ENCODE measurements at regions not wholly inside any gene's neighbourhood (a gene's known extent, or its start where the extent isn't known, plus 50 kb on each side); places are given as distances from the start of the nearest gene placed in this dataset.

DNA sequence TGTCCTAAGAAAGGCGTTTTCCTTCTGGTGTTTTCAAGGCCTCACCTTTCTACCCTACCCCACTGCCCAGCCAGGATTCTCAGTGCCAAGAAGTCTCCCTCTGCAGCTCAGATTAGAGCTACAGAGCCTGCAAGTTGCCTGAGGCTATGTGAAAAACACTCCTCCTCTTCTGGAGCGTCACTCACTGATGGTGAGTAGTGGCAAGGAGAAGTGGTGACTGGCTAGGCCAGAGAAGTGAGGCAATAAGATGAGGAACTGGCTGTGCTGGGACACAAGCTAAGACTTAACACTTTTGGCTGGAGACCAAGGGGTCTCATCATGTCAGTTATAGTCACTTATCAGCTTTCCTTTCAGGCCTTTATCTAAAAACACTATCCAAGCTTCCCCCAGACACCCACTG lies 86.7 kb upstream of the PRKAR2B start:
- no peak overlapping the region for H3K9ac ChIP-seq (ENCODE audit: low read length in 5 of 5)
- H3K27ac ChIP-seq (ENCODE audit: low read depth, low read length), result no peak overlapping the region
- no peaks in the 10 kb centered on the region for H3K36me3 ChIP-seq (ENCODE audit: control insufficient read depth in 5 of 5, insufficient read depth in 5 of 5, low read length in 5 of 5)
- H3K27me3 ChIP-seq (ENCODE audit: control insufficient read depth in 5 of 5, insufficient read depth in 4 of 5, low read length in 5 of 5), result no peaks in the 10 kb centered on the region
- H3K4me1 ChIP-seq (ENCODE audit: control insufficient read depth in 5 of 5, insufficient read depth in 5 of 5, low read length in 5 of 5), result peaks cover 0 to 3% (median 0%) of the 10 kb centered on the region in 5 donors
- no peak overlapping the region for H3K4me3 ChIP-seq (ENCODE audit: low read depth in 1 of 5, low read length in 5 of 5)
- no peaks in the 10 kb centered on the region for H3K9me3 ChIP-seq (ENCODE audit: control insufficient read depth in 5 of 5, low read length in 5 of 5)

DNA sequence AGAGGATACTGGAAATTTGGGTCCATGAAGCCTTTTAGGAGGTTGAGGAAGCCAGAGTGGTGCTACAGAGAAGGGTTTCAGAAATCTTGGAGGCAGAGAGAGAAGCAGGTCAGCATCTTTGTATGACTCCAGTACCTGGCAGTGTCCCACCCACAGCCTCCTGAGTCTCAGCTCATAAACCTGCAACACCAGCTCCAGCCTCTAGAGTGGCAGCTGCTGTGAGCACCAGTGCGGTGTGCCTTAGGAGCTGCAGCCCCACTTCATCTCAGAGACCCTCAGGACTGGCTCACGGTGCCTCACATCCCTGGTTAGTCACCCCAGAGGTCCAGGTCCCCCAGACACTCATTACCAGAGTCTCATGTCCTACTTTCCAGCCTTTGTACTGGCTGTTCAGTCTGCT lies 84.8 kb upstream of the PRKAR2B start:
- no peak overlapping the region for H3K9ac ChIP-seq (ENCODE audit: low read length in 5 of 5)
- no peaks in the 10 kb centered on the region for H3K36me3 ChIP-seq (ENCODE audit: control insufficient read depth in 5 of 5, insufficient read depth in 5 of 5, low read length in 5 of 5)
- H3K4me3 ChIP-seq (ENCODE audit: low read depth in 1 of 5, low read length in 5 of 5), result no peak overlapping the region
- H3K27me3 ChIP-seq (ENCODE audit: control insufficient read depth in 5 of 5, insufficient read depth in 4 of 5, low read length in 5 of 5), result no peaks in the 10 kb centered on the region
- no peaks in the 10 kb centered on the region for H3K9me3 ChIP-seq (ENCODE audit: control insufficient read depth in 5 of 5, low read length in 5 of 5)
- no peak overlapping the region for H3K27ac ChIP-seq (ENCODE audit: low read depth, low read length)
- H3K4me1 ChIP-seq (ENCODE audit: control insufficient read depth in 5 of 5, insufficient read depth in 5 of 5, low read length in 5 of 5), result peaks cover 0 to 7% (median 0%) of the 10 kb centered on the region in 5 donors

DNA sequence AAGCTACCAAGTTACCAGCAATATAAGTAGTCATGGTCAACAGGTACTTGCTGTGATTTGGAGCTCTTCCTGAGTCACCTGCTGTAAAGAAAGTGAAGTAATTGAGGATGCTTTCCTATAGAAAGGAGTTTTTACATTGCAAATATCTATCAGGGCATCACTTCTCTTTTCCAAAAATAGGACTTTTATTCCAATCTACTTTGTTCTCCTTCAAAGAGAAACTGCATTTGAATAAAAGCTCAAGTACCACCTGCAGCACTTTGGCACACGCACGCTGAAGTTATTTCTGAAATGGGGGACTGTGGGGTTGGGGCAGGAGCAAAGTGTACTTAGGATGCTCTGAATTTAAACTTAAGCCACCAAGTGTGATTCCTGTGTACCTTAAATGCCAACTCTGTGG lies 81.8 kb upstream of the PRKAR2B start:
- Histone ChIP-seq H3K36me3 (ENCODE audit: control insufficient read depth in 5 of 5, insufficient read depth in 5 of 5, low read length in 5 of 5) (no peaks in the 10 kb centered on the region), H3K9me3 (ENCODE audit: control insufficient read depth in 5 of 5, low read length in 5 of 5) (no peaks in the 10 kb centered on the region), H3K4me1 (ENCODE audit: control insufficient read depth in 5 of 5, insufficient read depth in 5 of 5, low read length in 5 of 5) (peaks cover 0 to 10% (median 3%) of the 10 kb centered on the region in 5 donors), H3K4me3 (ENCODE audit: low read depth in 1 of 5, low read length in 5 of 5) (no peak overlapping the region), H3K27me3 (ENCODE audit: control insufficient read depth in 5 of 5, insufficient read depth in 4 of 5, low read length in 5 of 5) (no peaks in the 10 kb centered on the region), H3K9ac (ENCODE audit: low read length in 5 of 5) (no peak overlapping the region), H3K27ac (ENCODE audit: low read depth, low read length) (no peak overlapping the region)

DNA sequence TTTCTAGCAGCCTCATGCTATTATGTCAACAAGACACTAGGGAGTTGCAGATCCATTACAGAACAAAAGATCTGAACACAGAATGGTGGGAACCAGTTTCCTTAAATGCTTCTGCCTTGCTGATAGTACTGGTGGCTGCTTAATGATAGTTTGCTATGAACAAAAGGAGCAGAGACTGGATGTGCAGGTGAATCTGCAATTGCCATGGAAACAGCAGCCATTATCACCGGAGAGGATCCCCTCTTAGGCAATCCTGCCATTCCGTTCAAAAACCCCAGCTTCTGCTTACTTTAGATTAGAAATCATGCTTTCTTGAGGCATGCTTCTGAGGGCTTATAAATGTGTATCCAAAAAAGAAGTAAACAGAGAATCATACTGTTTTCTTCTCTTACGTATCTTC lies 80.0 kb upstream of the PRKAR2B start:
- H3K36me3 ChIP-seq (ENCODE audit: control insufficient read depth in 5 of 5, insufficient read depth in 5 of 5, low read length in 5 of 5), result no peaks in the 10 kb centered on the region
- H3K4me1 ChIP-seq (ENCODE audit: control insufficient read depth in 5 of 5, insufficient read depth in 5 of 5, low read length in 5 of 5), result peaks cover 0 to 15% (median 3%) of the 10 kb centered on the region in 5 donors
- no peaks in the 10 kb centered on the region for H3K9me3 ChIP-seq (ENCODE audit: control insufficient read depth in 5 of 5, low read length in 5 of 5)
- no peak overlapping the region for H3K9ac ChIP-seq (ENCODE audit: low read length in 5 of 5)
- H3K27me3 ChIP-seq (ENCODE audit: control insufficient read depth in 5 of 5, insufficient read depth in 4 of 5, low read length in 5 of 5), result no peaks in the 10 kb centered on the region
- H3K27ac ChIP-seq (ENCODE audit: low read depth, low read length), result no peak overlapping the region
- H3K4me3 ChIP-seq (ENCODE audit: low read depth in 1 of 5, low read length in 5 of 5), result no peak overlapping the region

DNA sequence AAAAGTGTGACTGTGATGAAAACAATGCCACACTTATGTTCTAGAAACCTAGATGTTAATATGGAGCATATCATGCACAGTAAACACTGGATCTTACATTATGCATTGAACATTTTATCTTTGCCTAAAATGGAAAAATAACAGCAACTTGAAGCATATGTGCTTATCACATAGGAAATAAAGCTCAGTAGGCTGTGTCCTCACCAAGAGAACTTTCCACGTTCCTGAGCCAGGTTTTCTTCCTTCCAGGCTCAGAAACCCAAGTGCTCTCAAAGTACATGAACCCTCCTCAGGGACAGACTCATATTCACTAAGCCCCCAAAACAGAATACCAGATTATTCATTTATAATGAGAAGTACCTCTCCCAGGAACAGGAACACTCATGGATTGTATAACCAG lies 79.4 kb upstream of the PRKAR2B start:
- Histone ChIP-seq H3K36me3 (ENCODE audit: control insufficient read depth in 5 of 5, insufficient read depth in 5 of 5, low read length in 5 of 5) (no peaks in the 10 kb centered on the region), H3K9ac (ENCODE audit: low read length in 5 of 5) (no peak overlapping the region), H3K27me3 (ENCODE audit: control insufficient read depth in 5 of 5, insufficient read depth in 4 of 5, low read length in 5 of 5) (no peaks in the 10 kb centered on the region), H3K27ac (ENCODE audit: low read depth, low read length) (no peak overlapping the region), H3K4me1 (ENCODE audit: control insufficient read depth in 5 of 5, insufficient read depth in 5 of 5, low read length in 5 of 5) (peaks cover 0 to 15% (median 3%) of the 10 kb centered on the region in 5 donors), H3K9me3 (ENCODE audit: control insufficient read depth in 5 of 5, low read length in 5 of 5) (no peaks in the 10 kb centered on the region), H3K4me3 (ENCODE audit: low read depth in 1 of 5, low read length in 5 of 5) (no peak overlapping the region)

DNA sequence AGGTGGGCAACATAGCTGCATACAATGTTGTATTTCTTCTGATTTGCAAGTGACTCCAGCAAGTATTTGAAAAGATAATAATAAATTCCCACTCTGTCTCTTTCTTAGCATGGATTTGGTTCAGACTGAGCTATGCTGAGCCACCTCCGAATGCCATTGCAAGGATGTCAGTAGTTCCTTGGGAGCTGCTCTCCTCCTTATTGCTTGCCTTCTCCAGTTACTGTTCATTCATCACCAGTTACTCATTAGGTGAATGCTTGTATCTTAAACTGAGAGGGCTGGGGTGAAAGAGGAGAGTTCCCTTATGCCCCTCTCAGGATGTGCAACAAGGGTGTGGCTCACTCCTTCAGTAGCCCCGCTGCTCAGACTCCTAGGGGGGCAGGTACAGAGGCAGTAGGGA lies 78.4 kb upstream of the PRKAR2B start:
- H3K9me3 ChIP-seq (ENCODE audit: control insufficient read depth in 5 of 5, low read length in 5 of 5), result no peaks in the 10 kb centered on the region
- no peaks in the 10 kb centered on the region for H3K27me3 ChIP-seq (ENCODE audit: control insufficient read depth in 5 of 5, insufficient read depth in 4 of 5, low read length in 5 of 5)
- H3K4me3 ChIP-seq (ENCODE audit: low read depth in 1 of 5, low read length in 5 of 5), result no peak overlapping the region
- peaks cover 0 to 15% (median 3%) of the 10 kb centered on the region in 5 donors for H3K4me1 ChIP-seq (ENCODE audit: control insufficient read depth in 5 of 5, insufficient read depth in 5 of 5, low read length in 5 of 5)
- no peak overlapping the region for H3K27ac ChIP-seq (ENCODE audit: low read depth, low read length)
- H3K36me3 ChIP-seq (ENCODE audit: control insufficient read depth in 5 of 5, insufficient read depth in 5 of 5, low read length in 5 of 5), result no peaks in the 10 kb centered on the region
- H3K9ac ChIP-seq (ENCODE audit: low read length in 5 of 5), result no peak overlapping the region

DNA sequence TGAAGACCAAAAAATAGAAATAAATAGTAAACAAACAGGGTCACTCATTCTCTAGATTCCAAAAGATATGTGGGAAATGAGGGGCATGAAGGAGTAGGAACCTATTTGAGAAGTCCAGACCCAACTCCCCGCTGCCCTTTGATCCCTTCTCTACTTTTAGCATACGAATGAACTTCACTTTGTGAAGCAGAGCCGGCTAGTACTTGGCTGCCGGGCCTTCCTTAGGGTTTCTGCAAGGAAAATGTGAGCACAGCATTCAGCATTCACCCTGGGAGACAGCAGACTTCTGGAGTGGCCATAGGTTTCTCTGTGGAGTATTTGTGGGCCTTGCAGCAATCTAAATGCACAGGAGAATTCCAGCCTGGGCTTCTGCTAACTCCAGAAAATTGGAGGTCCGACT lies 76.3 kb upstream of the PRKAR2B start:
- peaks cover 0 to 15% (median 3%) of the 10 kb centered on the region in 5 donors for H3K4me1 ChIP-seq (ENCODE audit: control insufficient read depth in 5 of 5, insufficient read depth in 5 of 5, low read length in 5 of 5)
- H3K27ac ChIP-seq (ENCODE audit: low read depth, low read length), result no peak overlapping the region
- H3K27me3 ChIP-seq (ENCODE audit: control insufficient read depth in 5 of 5, insufficient read depth in 4 of 5, low read length in 5 of 5), result no peaks in the 10 kb centered on the region
- H3K9ac ChIP-seq (ENCODE audit: low read length in 5 of 5), result no peak overlapping the region
- H3K36me3 ChIP-seq (ENCODE audit: control insufficient read depth in 5 of 5, insufficient read depth in 5 of 5, low read length in 5 of 5), result no peaks in the 10 kb centered on the region
- no peaks in the 10 kb centered on the region for H3K9me3 ChIP-seq (ENCODE audit: control insufficient read depth in 5 of 5, low read length in 5 of 5)
- no peak overlapping the region for H3K4me3 ChIP-seq (ENCODE audit: low read depth in 1 of 5, low read length in 5 of 5)

DNA sequence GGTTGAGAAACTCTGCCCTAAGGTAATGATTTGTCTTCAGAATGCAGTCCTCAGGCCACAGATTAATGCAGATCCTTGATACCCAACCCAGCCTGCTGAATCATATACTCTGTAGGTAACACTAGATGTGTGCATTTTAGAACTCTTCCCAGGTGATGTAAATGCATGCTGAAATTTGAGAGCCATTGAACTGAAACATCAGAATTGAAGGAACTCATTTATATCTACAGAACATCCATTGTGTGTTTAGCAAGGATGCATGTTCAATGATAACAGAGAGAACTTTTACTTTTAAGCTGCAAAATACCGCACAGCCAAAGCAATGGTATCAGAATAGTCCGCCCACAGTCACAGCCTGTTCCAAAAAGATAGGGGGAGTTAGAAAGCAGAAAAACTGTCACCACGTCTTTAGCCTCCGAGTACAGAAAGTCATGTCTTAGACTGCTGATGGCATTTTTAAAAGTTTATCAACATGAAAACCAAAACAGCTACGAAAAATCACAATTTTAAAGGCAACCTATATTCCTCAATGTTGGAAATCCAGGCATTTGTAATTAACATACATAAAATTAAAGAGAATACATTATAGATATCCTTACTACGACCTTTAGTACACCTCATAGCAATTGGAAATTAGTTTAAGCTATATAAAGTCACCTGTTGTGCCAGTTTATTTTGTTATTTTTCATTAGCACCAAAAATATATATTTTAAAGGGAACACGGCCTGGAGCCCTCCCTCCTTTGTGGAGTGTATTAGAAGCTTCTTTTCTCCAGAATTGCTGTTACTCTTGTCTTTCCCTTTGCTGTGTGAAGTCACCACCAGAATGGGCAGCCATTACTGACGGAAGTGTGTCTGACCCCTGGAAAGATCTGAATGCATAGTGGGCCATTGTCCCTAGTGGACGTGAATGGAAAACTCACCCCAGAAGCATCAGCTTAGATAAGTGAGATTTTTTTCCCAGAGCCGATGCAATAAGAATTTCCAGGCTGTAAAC lies 65.8 kb upstream of the PRKAR2B start:
- H3K27ac ChIP-seq (ENCODE audit: low read depth, low read length), result peak overlapping the region; percentile 79

DNA sequence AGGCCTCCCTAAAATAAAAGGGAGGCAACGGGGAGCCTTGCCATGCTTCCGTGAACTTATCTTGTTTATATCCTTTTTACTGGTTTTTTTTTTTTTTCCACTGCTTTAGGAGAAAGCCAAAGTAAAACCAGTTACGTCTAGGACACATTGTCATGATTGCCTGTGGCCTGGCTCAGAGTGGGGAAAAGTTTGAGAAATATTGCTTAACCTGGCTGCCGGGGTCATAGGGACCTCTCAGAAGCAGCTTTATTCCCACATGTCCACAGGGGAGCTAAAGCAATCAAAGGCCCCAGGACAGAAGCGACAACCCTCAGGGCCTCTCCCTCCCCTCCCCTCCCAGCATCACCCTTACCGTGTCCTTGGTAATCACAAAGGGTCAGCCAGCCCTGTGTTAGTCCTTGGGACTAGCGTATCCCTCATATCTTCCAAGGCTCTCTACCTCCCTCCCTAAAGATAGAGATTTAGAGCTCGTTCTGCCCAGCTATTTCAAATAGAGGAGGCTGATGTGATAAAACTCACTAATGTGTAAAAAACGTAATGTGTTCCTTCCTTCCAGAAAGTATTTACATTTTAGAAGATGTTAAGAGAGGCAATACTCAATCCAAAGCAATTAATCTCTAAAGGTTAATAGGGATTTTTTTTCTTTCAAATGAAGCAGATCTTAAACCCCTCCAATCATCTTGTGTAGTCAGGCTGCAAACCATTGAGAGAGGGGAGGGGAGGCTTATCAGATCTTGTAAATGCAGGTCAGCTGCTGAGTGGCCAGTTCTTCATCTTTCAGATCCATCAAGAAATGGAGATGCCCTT lies 64.8 kb upstream of the PRKAR2B start:
- H3K4me3 ChIP-seq (ENCODE audit: low read depth in 1 of 5, low read length in 5 of 5), result no peak overlapping the region
- peak overlapping the region; percentile 79 for H3K27ac ChIP-seq (ENCODE audit: low read depth, low read length)
- no peaks in the 10 kb centered on the region for H3K9me3 ChIP-seq (ENCODE audit: control insufficient read depth in 5 of 5, low read length in 5 of 5)
- no peaks in the 10 kb centered on the region for H3K36me3 ChIP-seq (ENCODE audit: control insufficient read depth in 5 of 5, insufficient read depth in 5 of 5, low read length in 5 of 5)
- H3K9ac ChIP-seq (ENCODE audit: low read length in 5 of 5), result peak overlapping the region in 1 of 5 donors; percentile 70
- peaks cover 0 to 29% (median 21%) of the 10 kb centered on the region in 5 donors for H3K4me1 ChIP-seq (ENCODE audit: control insufficient read depth in 5 of 5, insufficient read depth in 5 of 5, low read length in 5 of 5)
- no peaks in the 10 kb centered on the region for H3K27me3 ChIP-seq (ENCODE audit: control insufficient read depth in 5 of 5, insufficient read depth in 4 of 5, low read length in 5 of 5)

More for the DNA sequence above, 65.8 kb upstream of the PRKAR2B start:
- Histone ChIP-seq H3K27me3 (ENCODE audit: control insufficient read depth in 5 of 5, insufficient read depth in 4 of 5, low read length in 5 of 5) (no peaks in the 10 kb centered on the region), H3K36me3 (ENCODE audit: control insufficient read depth in 5 of 5, insufficient read depth in 5 of 5, low read length in 5 of 5) (no peaks in the 10 kb centered on the region), H3K4me1 (ENCODE audit: control insufficient read depth in 5 of 5, insufficient read depth in 5 of 5, low read length in 5 of 5) (peaks cover 0 to 29% (median 21%) of the 10 kb centered on the region in 5 donors), H3K9ac (ENCODE audit: low read length in 5 of 5) (peak overlapping the region in 1 of 5 donors; percentile 70), H3K4me3 (ENCODE audit: low read depth in 1 of 5, low read length in 5 of 5) (no peak overlapping the region), H3K9me3 (ENCODE audit: control insufficient read depth in 5 of 5, low read length in 5 of 5) (no peaks in the 10 kb centered on the region)

DNA sequence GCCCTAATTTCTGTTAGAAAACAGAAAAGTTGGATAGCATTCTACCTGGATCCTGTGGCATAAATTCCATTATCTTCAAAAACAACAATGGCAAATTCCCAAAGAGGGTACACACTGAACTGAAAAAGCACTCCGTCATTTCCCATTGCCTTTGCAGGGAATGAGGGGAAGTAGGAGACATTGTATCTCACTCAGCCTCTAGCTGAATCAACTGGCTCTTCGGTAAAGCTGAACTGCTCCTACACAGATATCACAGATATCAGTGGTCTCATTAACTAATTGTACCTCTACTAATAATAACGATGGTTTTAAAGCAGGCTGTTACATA lies 64.2 kb upstream of the PRKAR2B start:
- no peaks in the 10 kb centered on the region for H3K27me3 ChIP-seq (ENCODE audit: control insufficient read depth in 5 of 5, insufficient read depth in 4 of 5, low read length in 5 of 5)
- no peaks in the 10 kb centered on the region for H3K9me3 ChIP-seq (ENCODE audit: control insufficient read depth in 5 of 5, low read length in 5 of 5)
- peaks cover 0 to 29% (median 21%) of the 10 kb centered on the region in 5 donors for H3K4me1 ChIP-seq (ENCODE audit: control insufficient read depth in 5 of 5, insufficient read depth in 5 of 5, low read length in 5 of 5)
- H3K4me3 ChIP-seq (ENCODE audit: low read depth in 1 of 5, low read length in 5 of 5), result no peak overlapping the region
- H3K27ac ChIP-seq (ENCODE audit: low read depth, low read length), result peak overlapping the region; percentile 79
- H3K36me3 ChIP-seq (ENCODE audit: control insufficient read depth in 5 of 5, insufficient read depth in 5 of 5, low read length in 5 of 5), result no peaks in the 10 kb centered on the region
- H3K9ac ChIP-seq (ENCODE audit: low read length in 5 of 5), result no peak overlapping the region

Measured in subcutaneous abdominal adipose tissue (tissue), 5 donors.